ENCODE measurements at regions not wholly inside any gene's neighbourhood (a gene's known extent, or its start where the extent isn't known, plus 50 kb on each side); places are given as distances from the start of the nearest gene placed in this dataset.

DNA sequence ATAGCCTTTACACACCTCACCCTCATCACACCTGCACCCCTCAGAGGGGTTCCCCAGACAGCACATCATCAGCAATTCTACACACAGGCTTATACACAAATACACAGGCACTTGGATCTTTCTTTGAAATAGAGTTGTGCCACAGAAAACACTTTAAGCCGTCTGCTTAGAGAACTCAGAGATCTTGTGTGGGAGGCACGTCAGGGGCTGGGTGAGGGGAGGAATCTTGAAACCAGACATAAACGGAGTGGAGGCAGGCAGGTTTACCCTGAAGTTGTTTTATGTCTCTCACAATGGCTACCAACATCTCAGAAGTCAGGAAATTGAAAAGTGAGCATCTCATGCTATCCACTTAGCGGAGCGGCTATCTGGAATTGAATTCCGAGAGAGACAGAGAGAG, 151.9 kb upstream of the GJB5 start:
- TF ChIP-seq, protein P1, sequence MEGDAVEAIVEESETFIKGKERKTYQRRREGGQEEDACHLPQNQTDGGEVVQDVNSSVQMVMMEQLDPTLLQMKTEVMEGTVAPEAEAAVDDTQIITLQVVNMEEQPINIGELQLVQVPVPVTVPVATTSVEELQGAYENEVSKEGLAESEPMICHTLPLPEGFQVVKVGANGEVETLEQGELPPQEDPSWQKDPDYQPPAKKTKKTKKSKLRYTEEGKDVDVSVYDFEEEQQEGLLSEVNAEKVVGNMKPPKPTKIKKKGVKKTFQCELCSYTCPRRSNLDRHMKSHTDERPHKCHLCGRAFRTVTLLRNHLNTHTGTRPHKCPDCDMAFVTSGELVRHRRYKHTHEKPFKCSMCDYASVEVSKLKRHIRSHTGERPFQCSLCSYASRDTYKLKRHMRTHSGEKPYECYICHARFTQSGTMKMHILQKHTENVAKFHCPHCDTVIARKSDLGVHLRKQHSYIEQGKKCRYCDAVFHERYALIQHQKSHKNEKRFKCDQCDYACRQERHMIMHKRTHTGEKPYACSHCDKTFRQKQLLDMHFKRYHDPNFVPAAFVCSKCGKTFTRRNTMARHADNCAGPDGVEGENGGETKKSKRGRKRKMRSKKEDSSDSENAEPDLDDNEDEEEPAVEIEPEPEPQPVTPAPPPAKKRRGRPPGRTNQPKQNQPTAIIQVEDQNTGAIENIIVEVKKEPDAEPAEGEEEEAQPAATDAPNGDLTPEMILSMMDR (IDR thresholded peaks at IDR 0.05): no peak
- no peak for TF ChIP-seq POLR2A (IDR thresholded peaks at IDR 0.05)

Measured in right lobe of liver (tissue), 4 donors.